ENCODE measurements at regions not wholly inside any gene's neighbourhood (a gene's known extent, or its start where the extent isn't known, plus 50 kb on each side); places are given as distances from the start of the nearest gene placed in this dataset.

- no peak for TF ChIP-seq POLR2G (IDR thresholded peaks at IDR 0.05; ENCODE audit: low read depth, low read length)
- TF ChIP-seq NBN (conservative IDR thresholded peaks at IDR 0.05), result no peak
- no peak for TF ChIP-seq SNAPC5 (CRISPR knock-in tag; IDR thresholded peaks at IDR 0.05; ENCODE audit: borderline replicate concordance)
- TF ChIP-seq ZNF430 (CRISPR knock-in tag; IDR thresholded peaks at IDR 0.05), result no peak
- TF ChIP-seq REST (IDR thresholded peaks at IDR 0.05; ENCODE audit: borderline replicate concordance in 1 of 2, low read depth in 1 of 2, low read length in 2 of 2), result no peak
- TF ChIP-seq MAX (IDR thresholded peaks at IDR 0.05), result no peak
- no peak for TF ChIP-seq ZFP1 (CRISPR knock-in tag; IDR thresholded peaks at IDR 0.05)
Observed at GRCh38 chr4:11632483-11632882, 203.8 kb upstream of the HS3ST1 start.

All from HepG2 (cell line).